HTR-8/SVneo (cell line): ENCODE measurements at regions not wholly inside any gene's neighbourhood (a gene's known extent, or its start where the extent isn't known, plus 50 kb on each side); places are given as distances from the start of the nearest gene placed in this dataset.

ENCODE experiments used
- DNase-seq: peaks from one replicate; pipeline ENCODE4 v3.0.0; 2011; ENCODE audit warnings: low spot score, mixed read lengths; ENCODE audit not compliant: insufficient read length
- FAIRE-seq: peaks from 2 replicates; lab custom pipeline; 2011; peaks lifted over from hg19 to GRCh38; lab: Jason Lieb, UNC

- no peak for FAIRE-seq
Observed at GRCh38 chr4:148530114-148530513, 87.9 kb upstream of the NR3C2 start.

GRCh38 chr4:148527571-148527970 lies 85.4 kb upstream of the NR3C2 start:
- DNase-seq (no peak), FAIRE-seq (no peak)

More at GRCh38 chr4:148530114-148530513, 87.9 kb upstream of the NR3C2 start:
- no peak for DNase-seq

GRCh38 chr4:148522995-148523394 lies 80.8 kb upstream of the NR3C2 start:
- DNase-seq: no peak
- no peak for FAIRE-seq

- peak; percentile 33 for DNase-seq
- peak; percentile 20 for FAIRE-seq
Observed at GRCh38 chr4:148515248-148515647, 73.0 kb upstream of the NR3C2 start.

GRCh38 chr4:148514581-148514980 lies 72.4 kb upstream of the NR3C2 start:
- FAIRE-seq: no peak
- DNase-seq: no peak

GRCh38 chr4:148514041-148514440 lies 71.8 kb upstream of the NR3C2 start:
- FAIRE-seq (no peak), DNase-seq (no peak)

GRCh38 chr4:148510211-148510610 lies 68.0 kb upstream of the NR3C2 start:
- FAIRE-seq (no peak), DNase-seq (no peak)

GRCh38 chr4:148503681-148504080 lies 61.5 kb upstream of the NR3C2 start:
- FAIRE-seq: no peak
- DNase-seq: no peak

GRCh38 chr4:148497258-148497657 lies 55.0 kb upstream of the NR3C2 start:
- no peak for FAIRE-seq
- no peak for DNase-seq

GRCh38 chr4:148495463-148495862 lies 53.2 kb upstream of the NR3C2 start:
- no peak for FAIRE-seq
- no peak for DNase-seq
